Right lobe of liver (tissue), 4 donors: ENCODE measurements at regions not wholly inside any gene's neighbourhood (a gene's known extent, or its start where the extent isn't known, plus 50 kb on each side); places are given as distances from the start of the nearest gene placed in this dataset.

Experiments used
- POLR2A ChIP-seq: fragments of 450-650 bp; IDR thresholded peaks from one replicate; pipeline ENCODE4 v1.6.1; 2017; ENCODE audit warnings: antibody characterized with exemption, mild to moderate bottlenecking
- TF ChIP-seq, protein P1 (sequence below), 4 donors: fragments of 200-600 bp in 3 of 4; fragments of 450-650 bp in 1 of 4; IDR thresholded peaks; one replicate each; pipeline versions ENCODE4 v1.5.1 to v1.8.0; 2016 to 2022; ENCODE audit warnings: antibody characterized with exemption in 4 of 4, mild to moderate bottlenecking in 2 of 4
- donor health status: DM: no; HTN: no; CAD: no.
- donor health status: DM: no; HTN: no; CAD: no.
- donor health status: DM: no; HTN: yes; CAD: no.

DNA sequence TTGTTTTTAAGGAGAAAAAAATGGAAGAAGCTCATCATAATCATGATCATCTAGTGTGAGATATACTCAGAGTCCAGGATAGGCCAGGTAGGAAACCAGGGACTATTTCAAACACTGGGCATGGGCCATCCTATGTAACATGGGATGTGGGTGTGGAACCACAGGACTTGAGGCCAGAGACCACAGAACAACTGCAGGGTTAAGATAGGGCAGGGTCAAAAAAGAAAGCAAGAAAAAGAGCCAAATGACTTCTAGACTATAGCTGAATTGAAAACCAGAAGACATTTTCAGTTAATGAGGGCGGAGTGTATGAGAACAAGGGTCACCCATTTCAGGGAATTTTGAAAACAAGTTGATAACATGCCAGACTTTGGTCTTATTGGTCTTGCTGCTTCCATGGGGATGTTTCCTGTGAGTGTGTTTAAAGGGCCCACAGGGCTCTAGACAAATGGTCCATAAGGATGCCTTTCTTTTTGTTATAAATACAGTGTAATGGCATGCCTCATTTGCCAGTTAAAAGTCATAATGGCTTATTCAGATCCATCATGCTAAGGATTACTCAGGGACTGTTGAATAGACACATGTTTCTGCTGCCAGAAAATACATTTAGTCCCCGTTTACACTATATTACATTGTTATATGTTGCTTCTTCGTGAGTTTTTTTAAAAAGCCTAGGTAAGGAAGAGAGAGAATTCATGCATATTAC, 182.0 kb upstream of the C21orf91 start:
- no peak for TF ChIP-seq POLR2A
- TF ChIP-seq, protein P1, sequence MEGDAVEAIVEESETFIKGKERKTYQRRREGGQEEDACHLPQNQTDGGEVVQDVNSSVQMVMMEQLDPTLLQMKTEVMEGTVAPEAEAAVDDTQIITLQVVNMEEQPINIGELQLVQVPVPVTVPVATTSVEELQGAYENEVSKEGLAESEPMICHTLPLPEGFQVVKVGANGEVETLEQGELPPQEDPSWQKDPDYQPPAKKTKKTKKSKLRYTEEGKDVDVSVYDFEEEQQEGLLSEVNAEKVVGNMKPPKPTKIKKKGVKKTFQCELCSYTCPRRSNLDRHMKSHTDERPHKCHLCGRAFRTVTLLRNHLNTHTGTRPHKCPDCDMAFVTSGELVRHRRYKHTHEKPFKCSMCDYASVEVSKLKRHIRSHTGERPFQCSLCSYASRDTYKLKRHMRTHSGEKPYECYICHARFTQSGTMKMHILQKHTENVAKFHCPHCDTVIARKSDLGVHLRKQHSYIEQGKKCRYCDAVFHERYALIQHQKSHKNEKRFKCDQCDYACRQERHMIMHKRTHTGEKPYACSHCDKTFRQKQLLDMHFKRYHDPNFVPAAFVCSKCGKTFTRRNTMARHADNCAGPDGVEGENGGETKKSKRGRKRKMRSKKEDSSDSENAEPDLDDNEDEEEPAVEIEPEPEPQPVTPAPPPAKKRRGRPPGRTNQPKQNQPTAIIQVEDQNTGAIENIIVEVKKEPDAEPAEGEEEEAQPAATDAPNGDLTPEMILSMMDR (IDR thresholded peaks at IDR 0.05): no peak
